GM12864 (cell line): ENCODE measurements at regions not wholly inside any gene's neighbourhood (a gene's known extent, or its start where the extent isn't known, plus 50 kb on each side); places are given as distances from the start of the nearest gene placed in this dataset.
A peak's percentile ranks its signal among the peaks of the same experiment; 100 is the strongest.
"Not testable (repeated sequence)": the region's sequence is repeated elsewhere in the genome, so short reads cannot be mapped to it uniquely, and the experiment has no call there.

Experiments
- DNase-seq: peaks from one replicate; pipeline ENCODE4 v3.0.0-alpha.2; 2011; ENCODE audit warnings: low read depth
- H3K4me3 ChIP-seq: 2 replicates; pipeline ENCODE4 v1.5.1; 2011; ENCODE audit warnings: mild to moderate bottlenecking, low read depth, low read length, control low read depth
- TF ChIP-seq, protein P1 (sequence below): IDR thresholded peaks from 2 replicates; pipeline ENCODE4 v1.5.1; 2011; ENCODE audit warnings: low read depth, mild to moderate bottlenecking, moderate library complexity, low read length, control low read depth, inconsistent platforms; ENCODE audit errors: missing control alignments

DNA sequence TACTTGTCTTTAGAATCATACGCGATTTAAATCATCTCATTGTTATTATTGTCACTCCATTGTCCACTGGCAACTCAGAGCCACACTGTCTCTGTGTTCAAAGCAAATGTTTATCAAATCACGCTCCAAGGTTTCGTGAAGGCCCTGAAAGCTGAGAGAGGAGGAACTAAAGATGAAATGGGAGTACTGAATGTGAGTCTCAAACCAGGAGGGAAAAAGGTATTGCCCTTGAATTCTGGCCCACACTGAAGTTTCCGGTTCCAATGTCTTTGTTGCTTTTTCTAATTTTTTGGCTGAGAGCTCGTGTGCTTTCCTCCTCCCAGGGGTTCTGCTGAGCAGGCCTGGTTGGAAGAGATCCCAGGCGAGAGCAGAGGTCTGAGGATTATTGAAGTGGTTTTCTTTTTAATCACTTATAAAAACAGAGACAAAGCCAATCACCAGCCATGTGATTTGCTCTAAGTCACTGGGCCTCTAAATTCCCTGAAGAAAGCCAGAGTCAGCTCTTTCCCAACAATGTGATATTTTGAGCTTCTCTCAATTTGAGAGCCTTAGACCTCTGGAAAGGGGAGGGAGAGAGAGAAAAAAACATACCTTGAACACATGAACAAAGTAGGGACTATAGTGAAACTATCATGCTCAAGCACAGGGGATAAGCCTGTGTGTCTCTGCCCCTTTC is 420.8 kb upstream of the GRAMD2B start:
- H3K4me3 ChIP-seq = no peak overlapping the region
- no peak for DNase-seq
- TF ChIP-seq, protein P1, sequence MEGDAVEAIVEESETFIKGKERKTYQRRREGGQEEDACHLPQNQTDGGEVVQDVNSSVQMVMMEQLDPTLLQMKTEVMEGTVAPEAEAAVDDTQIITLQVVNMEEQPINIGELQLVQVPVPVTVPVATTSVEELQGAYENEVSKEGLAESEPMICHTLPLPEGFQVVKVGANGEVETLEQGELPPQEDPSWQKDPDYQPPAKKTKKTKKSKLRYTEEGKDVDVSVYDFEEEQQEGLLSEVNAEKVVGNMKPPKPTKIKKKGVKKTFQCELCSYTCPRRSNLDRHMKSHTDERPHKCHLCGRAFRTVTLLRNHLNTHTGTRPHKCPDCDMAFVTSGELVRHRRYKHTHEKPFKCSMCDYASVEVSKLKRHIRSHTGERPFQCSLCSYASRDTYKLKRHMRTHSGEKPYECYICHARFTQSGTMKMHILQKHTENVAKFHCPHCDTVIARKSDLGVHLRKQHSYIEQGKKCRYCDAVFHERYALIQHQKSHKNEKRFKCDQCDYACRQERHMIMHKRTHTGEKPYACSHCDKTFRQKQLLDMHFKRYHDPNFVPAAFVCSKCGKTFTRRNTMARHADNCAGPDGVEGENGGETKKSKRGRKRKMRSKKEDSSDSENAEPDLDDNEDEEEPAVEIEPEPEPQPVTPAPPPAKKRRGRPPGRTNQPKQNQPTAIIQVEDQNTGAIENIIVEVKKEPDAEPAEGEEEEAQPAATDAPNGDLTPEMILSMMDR = no peak

DNA sequence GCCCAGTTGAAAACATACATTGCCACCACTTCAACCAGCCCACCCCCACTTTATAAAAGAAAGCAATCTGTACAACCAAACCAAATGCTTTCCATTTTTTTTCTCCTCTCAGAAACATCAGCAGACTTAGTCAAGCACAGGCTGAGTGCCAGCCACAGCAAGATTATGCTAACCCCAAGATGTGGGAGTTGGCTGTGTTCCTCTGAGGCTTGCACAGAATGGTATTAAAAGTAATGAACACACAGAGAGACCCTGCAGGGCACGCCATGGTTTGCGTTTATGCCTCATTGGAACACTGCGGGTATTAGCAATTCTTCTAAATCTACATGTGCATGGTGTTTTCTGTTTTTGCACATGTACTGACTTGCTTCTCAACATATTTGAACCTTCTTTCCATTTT is 419.9 kb upstream of the GRAMD2B start:
- no peak overlapping the region for H3K4me3 ChIP-seq
- DNase-seq = peak; percentile 1
- TF ChIP-seq, protein P1 = no peak

DNA sequence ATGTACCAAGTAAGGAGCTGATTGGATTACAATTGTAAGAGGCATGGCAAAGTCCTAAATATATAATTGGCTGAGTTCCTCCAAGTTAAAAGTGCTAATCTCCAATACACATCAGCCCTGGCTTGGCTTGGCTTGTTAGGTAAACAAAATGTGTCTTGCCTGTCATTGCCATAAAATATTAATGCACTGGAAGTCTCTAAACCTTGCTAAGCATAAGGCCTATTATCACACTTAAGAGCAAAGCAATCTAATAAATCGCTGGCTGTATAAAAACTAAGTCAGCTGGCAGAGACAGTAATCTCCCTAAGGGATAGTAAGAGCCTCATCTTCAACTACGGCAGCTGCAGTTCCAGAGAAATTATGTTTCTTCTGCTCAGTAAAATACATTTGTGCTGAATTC is 418.6 kb upstream of the GRAMD2B start:
- H3K4me3 ChIP-seq = no peak overlapping the region
- TF ChIP-seq, protein P1 = no peak
- DNase-seq = no peak

DNA sequence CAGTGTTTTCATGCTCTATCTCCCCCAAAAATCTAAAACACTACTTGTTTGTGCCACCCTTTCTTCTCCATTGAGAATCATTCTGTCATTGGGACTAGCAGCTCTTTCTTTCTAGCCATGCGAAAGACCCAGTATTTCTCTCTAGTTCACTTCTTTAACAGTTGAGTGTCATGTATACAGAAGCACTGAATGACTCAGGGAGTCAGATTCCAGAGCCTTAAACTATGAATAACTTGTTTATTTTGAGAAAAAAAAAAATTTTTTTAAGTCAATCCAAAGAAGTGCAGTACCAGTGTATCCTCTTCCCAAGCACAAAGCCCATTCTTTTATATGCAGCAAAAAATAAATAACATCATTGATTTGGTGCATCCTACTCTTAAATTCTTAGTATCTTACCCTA is 415.4 kb upstream of the GRAMD2B start:
- DNase-seq = no peak
- no peak overlapping the region for H3K4me3 ChIP-seq
- TF ChIP-seq, protein P1 = no peak

DNA sequence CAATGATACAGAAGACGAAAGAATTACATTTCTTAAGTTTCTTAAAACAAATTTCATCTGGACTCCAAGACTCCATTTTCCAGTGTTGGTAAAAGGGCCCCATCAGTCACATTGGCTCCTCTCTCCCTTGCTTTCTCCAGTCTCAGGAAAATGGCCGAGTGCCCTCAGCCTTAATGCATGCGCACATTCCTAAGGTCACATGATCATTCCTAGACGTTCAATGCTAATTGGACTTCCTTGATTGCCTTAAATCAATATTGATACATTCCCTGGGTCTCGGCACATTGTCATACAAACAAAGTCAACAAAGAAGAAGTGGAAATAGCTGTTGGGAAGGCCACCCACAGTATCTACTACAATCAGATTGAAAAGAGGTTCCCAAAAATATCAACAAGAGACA is 413.6 kb upstream of the GRAMD2B start:
- TF ChIP-seq, protein P1 = no peak
- DNase-seq = no peak

DNA sequence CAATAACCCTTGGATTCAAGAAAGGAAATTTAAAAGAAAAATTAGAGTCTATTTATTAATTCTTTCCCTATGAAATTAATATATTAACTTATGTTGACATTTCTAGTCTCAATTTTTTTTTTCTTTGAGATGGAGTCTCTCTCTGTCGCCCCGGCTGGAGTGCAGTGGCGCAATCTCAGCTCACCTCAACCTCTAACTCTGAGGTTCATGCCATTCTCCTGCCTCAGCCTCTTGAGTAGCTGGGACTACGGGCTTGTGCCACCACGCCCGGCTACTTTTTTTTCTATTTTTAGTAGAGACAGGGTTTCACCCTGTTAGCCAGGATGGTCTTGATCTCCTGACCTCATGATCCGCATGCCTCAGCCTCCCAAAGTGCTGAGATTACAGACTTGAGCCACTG is 411.7 kb upstream of the GRAMD2B start:
- DNase-seq = not testable (repeated sequence)

More for the DNA sequence above, 413.6 kb upstream of the GRAMD2B start:
- H3K4me3 ChIP-seq = no peak overlapping the region

DNA sequence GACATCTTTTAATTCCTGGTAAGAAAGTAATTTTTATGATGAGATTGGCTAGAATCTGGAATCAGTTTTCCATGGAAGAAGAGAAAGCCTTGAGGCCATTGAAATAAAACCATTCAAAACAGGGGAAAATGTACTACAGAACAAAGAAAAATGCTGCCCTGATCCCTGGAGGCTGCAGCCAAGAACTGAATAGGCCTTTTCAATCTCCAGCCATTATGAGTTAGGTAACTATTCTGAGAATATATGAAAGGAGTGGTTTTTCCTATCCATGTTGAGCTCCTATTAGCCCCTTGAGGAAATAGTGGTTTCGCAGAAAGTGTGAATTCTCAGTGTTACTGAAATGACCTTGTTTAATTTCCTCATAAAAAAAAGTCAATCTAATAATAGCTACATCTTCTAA is 408.5 kb upstream of the GRAMD2B start:
- TF ChIP-seq, protein P1 = no peak
- no peak for DNase-seq
- no peak overlapping the region for H3K4me3 ChIP-seq

More for the DNA sequence above, 411.7 kb upstream of the GRAMD2B start:
- not testable (repeated sequence) for H3K4me3 ChIP-seq
